Astrocyte of the hippocampus (primary cell): ENCODE measurements at regions not wholly inside any gene's neighbourhood (a gene's known extent, or its start where the extent isn't known, plus 50 kb on each side); places are given as distances from the start of the nearest gene placed in this dataset.

Experiments used
- DNase-seq: peaks from one replicate; pipeline ENCODE4 v3.0.0; 2011; ENCODE audit warnings: low read depth, low spot score

- no peak for DNase-seq
Observed at GRCh38 chr11:69364921-69365320, 71.0 kb downstream of the MYEOV start.

GRCh38 chr11:69365558-69365957 is 71.6 kb downstream of the MYEOV start:
- no peak for DNase-seq

- no peak for DNase-seq
Observed at GRCh38 chr11:69366591-69366990, 72.6 kb downstream of the MYEOV start.

GRCh38 chr11:69367211-69367964 is 73.4 kb downstream of the MYEOV start:
- DNase-seq: no peak

GRCh38 chr11:69368119-69368880 is 74.3 kb downstream of the MYEOV start:
- no peak for DNase-seq

- DNase-seq: no peak
Observed at GRCh38 chr11:69369210-69369825, 75.4 kb downstream of the MYEOV start.

GRCh38 chr11:69369945-69370344 is 76.0 kb downstream of the MYEOV start:
- DNase-seq: no peak

- no peak for DNase-seq
Observed at GRCh38 chr11:69370984-69371709, 77.2 kb downstream of the MYEOV start.

GRCh38 chr11:69371731-69372588 is 78.0 kb downstream of the MYEOV start:
- no peak for DNase-seq

- DNase-seq: no peak
Observed at GRCh38 chr11:69372589-69373250, 78.8 kb downstream of the MYEOV start.

- no peak for DNase-seq
Observed at GRCh38 chr11:69373251-69373635, 79.3 kb downstream of the MYEOV start.

GRCh38 chr11:69374110-69374945 is 80.4 kb downstream of the MYEOV start:
- no peak for DNase-seq

GRCh38 chr11:69374946-69375310 is 81.0 kb downstream of the MYEOV start:
- DNase-seq: no peak

- no peak for DNase-seq
Observed at GRCh38 chr11:69375316-69376154, 81.6 kb downstream of the MYEOV start.

- no peak for DNase-seq
Observed at GRCh38 chr11:69376155-69377028, 82.4 kb downstream of the MYEOV start.

GRCh38 chr11:69377029-69377952 is 83.3 kb downstream of the MYEOV start:
- no peak for DNase-seq

GRCh38 chr11:69377953-69378302 is 84.0 kb downstream of the MYEOV start:
- no peak for DNase-seq
